C1 segment of cervical spinal cord (tissue), 14 donors: ENCODE measurements at regions not wholly inside any gene's neighbourhood (a gene's known extent, or its start where the extent isn't known, plus 50 kb on each side); places are given as distances from the start of the nearest gene placed in this dataset.
"Not testable (repeated sequence)": the region's sequence is repeated elsewhere in the genome, so short reads cannot be mapped to it uniquely, and the experiment has no call there.

Experiments used
- DNase-seq, 14 donors: peaks; one replicate each; lab custom pipeline; 2025; lab: John Stamatoyannopoulos, UW

GRCh38 chr6:102798636-102799035 lies 1405.1 kb downstream of the GRIK2 start:
- no peak for DNase-seq

- no peak for DNase-seq
Observed at GRCh38 chr6:102793752-102794151, 1400.2 kb downstream of the GRIK2 start.

- no peak for DNase-seq
Observed at GRCh38 chr6:102774326-102774725, 1380.8 kb downstream of the GRIK2 start.

GRCh38 chr6:102773636-102774035 lies 1380.1 kb downstream of the GRIK2 start:
- DNase-seq: no peak

- DNase-seq: no peak
Observed at GRCh38 chr6:102766963-102767362, 1373.5 kb downstream of the GRIK2 start.

GRCh38 chr6:102764317-102764716 lies 1370.8 kb downstream of the GRIK2 start:
- no peak for DNase-seq

- no peak for DNase-seq
Observed at GRCh38 chr6:102763891-102764290, 1370.4 kb downstream of the GRIK2 start.

GRCh38 chr6:102761872-102762271 lies 1368.4 kb downstream of the GRIK2 start:
- DNase-seq: no peak

GRCh38 chr6:102759415-102759814 lies 1365.9 kb downstream of the GRIK2 start:
- DNase-seq: no peak

- DNase-seq: not testable (repeated sequence)
Observed at GRCh38 chr6:102758536-102758935, 1365.0 kb downstream of the GRIK2 start.

GRCh38 chr6:102749210-102749971 lies 1355.9 kb downstream of the GRIK2 start:
- DNase-seq: no peak

GRCh38 chr6:102746941-102747340 lies 1353.4 kb downstream of the GRIK2 start:
- no peak for DNase-seq

- no peak for DNase-seq
Observed at GRCh38 chr6:102742754-102743356, 1349.3 kb downstream of the GRIK2 start.

- no peak for DNase-seq
Observed at GRCh38 chr6:102742028-102742427, 1348.5 kb downstream of the GRIK2 start.

GRCh38 chr6:102736941-102737368 lies 1343.4 kb downstream of the GRIK2 start:
- no peak for DNase-seq

GRCh38 chr6:102732898-102733297 lies 1339.4 kb downstream of the GRIK2 start:
- DNase-seq: no peak

GRCh38 chr6:102722086-102722485 lies 1328.6 kb downstream of the GRIK2 start:
- not testable (repeated sequence) for DNase-seq

- no peak for DNase-seq
Observed at GRCh38 chr6:102717737-102718456, 1324.4 kb downstream of the GRIK2 start.

- DNase-seq: no peak
Observed at GRCh38 chr6:102717252-102717651, 1323.7 kb downstream of the GRIK2 start.

GRCh38 chr6:102701019-102701418 lies 1307.5 kb downstream of the GRIK2 start:
- DNase-seq: no peak

- no peak for DNase-seq
Observed at GRCh38 chr6:102686461-102686860, 1293.0 kb downstream of the GRIK2 start.

GRCh38 chr6:102680413-102680812 lies 1286.9 kb downstream of the GRIK2 start:
- DNase-seq: no peak

GRCh38 chr6:102679865-102680264 lies 1286.4 kb downstream of the GRIK2 start:
- DNase-seq: no peak
